K562 (cell line): ENCODE measurements at regions not wholly inside any gene's neighbourhood (a gene's known extent, or its start where the extent isn't known, plus 50 kb on each side); places are given as distances from the start of the nearest gene placed in this dataset.

Experiments
- POLR2AphosphoS5 ChIP-seq: IDR thresholded peaks from 2 replicates; pipeline ENCODE4 v1.6.1; 2011; ENCODE audit warnings: mild to moderate bottlenecking, low read depth, low read length, moderate library complexity; ENCODE audit not compliant: control insufficient read depth, insufficient read depth
- SMC3 ChIP-seq: conservative IDR thresholded peaks from 2 replicates; pipeline ENCODE4 v1.6.1; 2011; ENCODE audit warnings: low read depth, low read length, improper control_type of control experiment; ENCODE audit not compliant: insufficient read depth
- TAF15 ChIP-seq: fragments of 200-400 bp; formaldehyde crosslinking; IDR thresholded peaks from 2 replicates; pipeline ENCODE4 v1.6.1; 2017; ENCODE audit warnings: mild to moderate bottlenecking, low read depth, low read length, moderate library complexity
- TGIF2 ChIP-seq: sonication (generic); formaldehyde crosslinking; IDR thresholded peaks from 2 replicates; pipeline ENCODE4 v1.8.1; 2022; ENCODE audit warnings: mild to moderate bottlenecking, missing genetic modification reagents, moderate library complexity
- ZSCAN32 ChIP-seq: fragments of 450-650 bp; formaldehyde crosslinking; IDR thresholded peaks from 2 replicates; pipeline ENCODE4 v1.4.0; 2020; ENCODE audit warnings: mild to moderate bottlenecking, moderate library complexity

- TF ChIP-seq ZSCAN32 (CRISPR knock-in tag) (no peak), POLR2AphosphoS5 (no peak), TGIF2 (CRISPR knock-in tag) (no peak), SMC3 (no peak), TAF15 (no peak)
Measured at GRCh38 chr7:153590571-153590970, 461.6 kb upstream of the DPP6 start.
